ENCODE measurements at regions not wholly inside any gene's neighbourhood (a gene's known extent, or its start where the extent isn't known, plus 50 kb on each side); places are given as distances from the start of the nearest gene placed in this dataset.

GRCh38 chr11:116446048-116446941 is 326.5 kb downstream of the BUD13 start:
- Histone ChIP-seq H4K20me1 (ENCODE audit: insufficient read depth, low read length) (no peaks in the 10 kb centered on the region), H3K36me3 (ENCODE audit: insufficient read depth, low read length) (no peaks in the 10 kb centered on the region), H3F3A (ENCODE audit: insufficient read depth, low read length) (no peaks in the 10 kb centered on the region), H3K4me2 (ENCODE audit: low read length) (no peak overlapping the region), H2AFZ (ENCODE audit: low read length) (no peak overlapping the region), H3K9ac (ENCODE audit: low read length) (no peak overlapping the region), H3K79me2 (ENCODE audit: insufficient read depth, low read length) (no peaks in the 10 kb centered on the region), H3K9me2 (ENCODE audit: low read depth, low read length) (no peaks in the 10 kb centered on the region), H3K9me3 (ENCODE audit: low read length) (no peaks in the 10 kb centered on the region), H3K4me3 (ENCODE audit: low read depth, low read length, poor library complexity, severe bottlenecking) (no peak overlapping the region), H3K4me1 (ENCODE audit: insufficient read depth, low read length, severe bottlenecking) (no peaks in the 10 kb centered on the region), H3K27me3 (ENCODE audit: insufficient read depth, low read length) (no peaks in the 10 kb centered on the region), H3K27ac (ENCODE audit: low read depth, low read length, poor library complexity, severe bottlenecking) (no peak overlapping the region)
- TF ChIP-seq CTCF (IDR thresholded peaks at IDR 0.05; ENCODE audit: low read length), result no peak

- Histone ChIP-seq H3K79me2 (ENCODE audit: insufficient read depth, low read length) (no peaks in the 10 kb centered on the region), H3K4me3 (ENCODE audit: low read depth, low read length, poor library complexity, severe bottlenecking) (no peak overlapping the region), H3K27me3 (ENCODE audit: insufficient read depth, low read length) (no peaks in the 10 kb centered on the region), H3K4me2 (ENCODE audit: low read length) (no peak overlapping the region), H3K9ac (ENCODE audit: low read length) (no peak overlapping the region), H4K20me1 (ENCODE audit: insufficient read depth, low read length) (no peaks in the 10 kb centered on the region), H3K9me2 (ENCODE audit: low read depth, low read length) (no peaks in the 10 kb centered on the region), H3F3A (ENCODE audit: insufficient read depth, low read length) (no peaks in the 10 kb centered on the region), H3K4me1 (ENCODE audit: insufficient read depth, low read length, severe bottlenecking) (no peaks in the 10 kb centered on the region), H3K27ac (ENCODE audit: low read depth, low read length, poor library complexity, severe bottlenecking) (no peak overlapping the region), H3K9me3 (ENCODE audit: low read length) (no peaks in the 10 kb centered on the region), H3K36me3 (ENCODE audit: insufficient read depth, low read length) (no peaks in the 10 kb centered on the region; the same call in 1 of the 2 replicates), H2AFZ (ENCODE audit: low read length) (no peak overlapping the region)
- no peak for TF ChIP-seq CTCF (IDR thresholded peaks at IDR 0.05; ENCODE audit: low read length)
- no peak for TF ChIP-seq EZH2 (IDR thresholded peaks at IDR 0.05; ENCODE audit: borderline replicate concordance, low read length)
These were observed 327.4 kb downstream of the BUD13 start for GRCh38 chr11:116445108-116446047.

- H4K20me1 ChIP-seq (ENCODE audit: insufficient read depth, low read length), result no peaks in the 10 kb centered on the region
- no peak overlapping the region for H3K9ac ChIP-seq (ENCODE audit: low read length)
- no peak for TF ChIP-seq EZH2 (IDR thresholded peaks at IDR 0.05; ENCODE audit: borderline replicate concordance, low read length)
- TF ChIP-seq CTCF (IDR thresholded peaks at IDR 0.05; ENCODE audit: low read length), result no peak
- H3K9me3 ChIP-seq (ENCODE audit: low read length), result no peaks in the 10 kb centered on the region
- no peaks in the 10 kb centered on the region for H3K4me1 ChIP-seq (ENCODE audit: insufficient read depth, low read length, severe bottlenecking)
- no peaks in the 10 kb centered on the region for H3K79me2 ChIP-seq (ENCODE audit: insufficient read depth, low read length)
- no peak overlapping the region for H3K27ac ChIP-seq (ENCODE audit: low read depth, low read length, poor library complexity, severe bottlenecking)
- no peak overlapping the region for H3K4me3 ChIP-seq (ENCODE audit: low read depth, low read length, poor library complexity, severe bottlenecking)
- no peak overlapping the region for H3K4me2 ChIP-seq (ENCODE audit: low read length)
- H3K36me3 ChIP-seq (ENCODE audit: insufficient read depth, low read length), result no peaks in the 10 kb centered on the region; the same call in 1 of the 2 replicates
- H3K27me3 ChIP-seq (ENCODE audit: insufficient read depth, low read length), result no peaks in the 10 kb centered on the region
- no peaks in the 10 kb centered on the region for H3K9me2 ChIP-seq (ENCODE audit: low read depth, low read length)
- H2AFZ ChIP-seq (ENCODE audit: low read length), result no peak overlapping the region
- H3F3A ChIP-seq (ENCODE audit: insufficient read depth, low read length), result no peaks in the 10 kb centered on the region
These were observed 330.5 kb downstream of the BUD13 start for GRCh38 chr11:116442238-116442752.

All from OCI-LY1 (cell line).